Astrocyte of the spinal cord (primary cell): ENCODE measurements at regions not wholly inside any gene's neighbourhood (a gene's known extent, or its start where the extent isn't known, plus 50 kb on each side); places are given as distances from the start of the nearest gene placed in this dataset.
"Not testable (repeated sequence)": the region's sequence is repeated elsewhere in the genome, so short reads cannot be mapped to it uniquely, and the experiment has no call there.

Experiments
- DNase-seq: peaks from one replicate; pipeline ENCODE4 v3.0.0; 2011; ENCODE audit warnings: low read depth, low spot score
- H3K4me3 ChIP-seq: 2 replicates; pipeline ENCODE4 v1.5.1; 2011; ENCODE audit warnings: low read depth, mild to moderate bottlenecking, low read length, moderate library complexity
- in situ Hi-C: cut with HindIII; loops from 2 replicates; pipeline ENCODE4 v1.10.0; 2017; ENCODE audit warnings: low sequenced_read_pairs
- TF ChIP-seq, protein P1 (sequence below): IDR thresholded peaks from 2 replicates; pipeline ENCODE4 v1.5.1; 2012; ENCODE audit warnings: low read depth, mild to moderate bottlenecking, low read length, inconsistent platforms

DNA sequence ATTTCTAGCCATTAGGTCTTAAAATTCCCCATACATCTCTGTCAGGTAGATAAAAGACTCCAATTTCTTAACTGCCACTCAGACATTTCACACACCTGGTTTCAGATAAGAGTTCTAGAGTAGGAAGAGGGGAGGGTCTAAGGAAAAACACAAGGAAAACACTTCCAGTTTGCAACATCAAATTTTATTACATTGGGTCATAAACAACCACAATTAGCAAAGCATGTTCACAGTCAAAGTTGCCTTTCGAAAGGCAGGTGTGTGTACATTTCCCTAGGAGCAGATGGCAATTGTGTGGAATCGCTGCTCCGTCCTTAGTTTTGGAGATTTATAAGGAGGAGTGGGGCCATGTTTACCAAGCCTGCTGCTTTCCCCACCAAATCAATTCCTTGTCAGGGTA, 120.8 kb downstream of the DMRT2 start:
- in situ Hi-C loops: no loop called here
- H3K4me3 ChIP-seq: no peak overlapping the region
- DNase-seq: no peak
- TF ChIP-seq, protein P1, sequence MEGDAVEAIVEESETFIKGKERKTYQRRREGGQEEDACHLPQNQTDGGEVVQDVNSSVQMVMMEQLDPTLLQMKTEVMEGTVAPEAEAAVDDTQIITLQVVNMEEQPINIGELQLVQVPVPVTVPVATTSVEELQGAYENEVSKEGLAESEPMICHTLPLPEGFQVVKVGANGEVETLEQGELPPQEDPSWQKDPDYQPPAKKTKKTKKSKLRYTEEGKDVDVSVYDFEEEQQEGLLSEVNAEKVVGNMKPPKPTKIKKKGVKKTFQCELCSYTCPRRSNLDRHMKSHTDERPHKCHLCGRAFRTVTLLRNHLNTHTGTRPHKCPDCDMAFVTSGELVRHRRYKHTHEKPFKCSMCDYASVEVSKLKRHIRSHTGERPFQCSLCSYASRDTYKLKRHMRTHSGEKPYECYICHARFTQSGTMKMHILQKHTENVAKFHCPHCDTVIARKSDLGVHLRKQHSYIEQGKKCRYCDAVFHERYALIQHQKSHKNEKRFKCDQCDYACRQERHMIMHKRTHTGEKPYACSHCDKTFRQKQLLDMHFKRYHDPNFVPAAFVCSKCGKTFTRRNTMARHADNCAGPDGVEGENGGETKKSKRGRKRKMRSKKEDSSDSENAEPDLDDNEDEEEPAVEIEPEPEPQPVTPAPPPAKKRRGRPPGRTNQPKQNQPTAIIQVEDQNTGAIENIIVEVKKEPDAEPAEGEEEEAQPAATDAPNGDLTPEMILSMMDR: no peak

DNA sequence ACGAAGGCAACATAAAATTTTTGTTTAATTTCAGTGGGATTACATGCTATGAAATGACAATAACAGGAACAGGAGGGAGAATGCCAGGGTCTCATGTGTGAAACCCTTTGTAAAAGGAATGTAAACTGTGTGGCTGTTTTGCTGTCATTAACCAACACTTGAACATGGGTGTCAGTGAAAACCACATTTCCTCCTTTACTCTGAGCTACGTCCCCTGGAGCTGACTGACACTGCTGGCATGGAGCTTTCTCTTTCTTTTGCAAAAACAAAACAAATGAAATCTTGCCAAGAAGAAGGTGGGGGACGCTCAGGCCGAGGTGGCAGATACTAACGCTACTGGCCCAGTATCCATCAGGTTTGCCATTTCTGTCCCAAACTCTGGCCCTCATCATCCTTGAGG, 121.4 kb downstream of the DMRT2 start:
- TF ChIP-seq, protein P1: no peak
- H3K4me3 ChIP-seq: no peak overlapping the region
- in situ Hi-C loops: no loop called here
- no peak for DNase-seq

DNA sequence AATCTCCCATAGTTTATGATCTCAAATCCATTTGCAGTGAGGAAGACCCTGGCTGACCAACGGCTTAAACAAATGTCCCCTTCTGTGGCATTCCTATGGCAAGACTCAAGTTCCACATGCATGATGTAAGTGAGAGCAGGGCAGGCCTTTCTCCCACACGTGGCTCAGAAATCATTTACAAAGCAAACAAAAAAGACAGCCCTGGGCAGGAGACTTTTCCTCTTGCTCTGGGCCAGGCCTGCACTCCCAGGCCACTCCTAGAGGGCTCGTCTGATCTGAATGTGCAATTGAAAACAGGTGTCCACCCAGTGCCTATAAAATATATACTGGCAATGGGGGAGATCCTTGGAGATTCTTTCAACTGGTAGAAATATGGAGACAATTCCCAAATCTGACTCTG, 123.1 kb downstream of the DMRT2 start:
- peak; percentile 1 for DNase-seq
- in situ Hi-C loops: no loop called here
- TF ChIP-seq, protein P1: no peak
- H3K4me3 ChIP-seq: no peak overlapping the region

DNA sequence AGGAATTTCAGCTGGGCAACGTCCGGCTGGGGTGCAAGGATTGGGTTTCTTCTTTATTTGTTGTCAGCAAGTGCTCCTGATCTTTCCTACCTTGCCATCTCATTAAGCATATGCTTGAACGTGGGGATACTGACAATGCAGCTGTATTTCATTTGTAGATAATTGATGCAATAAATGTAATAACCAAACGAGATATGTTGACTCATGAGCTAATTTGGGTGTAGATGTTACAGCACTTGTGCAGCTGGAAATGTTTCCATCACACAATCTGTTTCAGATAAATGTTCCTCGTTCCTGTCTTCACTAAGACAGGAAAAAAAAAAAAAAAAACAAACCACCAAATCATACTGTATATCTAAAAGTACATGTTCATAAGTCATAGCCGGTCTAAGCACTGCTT, 123.8 kb downstream of the DMRT2 start:
- TF ChIP-seq, protein P1: no peak
- H3K4me3 ChIP-seq: no peak overlapping the region
- no peak for DNase-seq
- in situ Hi-C loops: no loop called here

DNA sequence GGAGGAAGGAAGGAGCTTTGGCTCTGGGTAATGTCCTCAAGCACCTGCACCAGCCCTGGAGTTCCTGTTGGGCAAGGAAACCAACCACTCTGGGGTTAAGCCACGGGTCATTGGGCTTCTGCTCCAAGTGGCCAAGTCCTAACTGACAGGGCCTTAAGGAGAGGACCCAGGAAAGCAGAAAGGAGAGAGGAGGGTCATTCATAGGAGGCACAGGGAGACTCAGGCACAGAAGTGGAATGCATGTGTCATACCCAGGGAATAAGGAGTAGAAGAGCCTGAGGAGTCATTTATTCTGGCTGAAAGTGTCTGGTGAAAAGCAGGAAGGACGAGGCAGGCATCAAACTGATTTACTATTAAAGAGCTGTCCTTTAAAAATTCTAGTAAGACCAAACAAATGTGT, 129.2 kb downstream of the DMRT2 start:
- TF ChIP-seq, protein P1: no peak
- in situ Hi-C loops: no loop called here
- DNase-seq: no peak
- no peak overlapping the region for H3K4me3 ChIP-seq

DNA sequence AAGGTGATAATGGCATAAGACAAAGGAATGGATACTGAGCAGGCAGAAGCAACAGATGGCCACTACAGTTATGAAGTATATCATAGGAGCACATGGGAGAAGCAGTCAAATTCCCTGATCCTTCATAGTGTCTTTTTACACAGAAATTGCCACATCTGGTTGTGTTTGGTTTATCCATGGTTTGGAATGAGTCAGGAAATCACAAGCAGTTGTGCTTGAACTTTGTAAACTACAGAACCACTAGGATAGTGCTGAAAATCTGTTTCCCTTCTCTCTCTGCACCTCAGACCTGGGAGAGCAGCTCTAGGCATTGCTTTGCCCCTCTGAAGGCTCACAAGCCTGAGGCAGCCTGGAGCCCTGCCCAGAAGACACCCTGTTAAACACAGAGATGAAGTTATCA, 134.0 kb downstream of the DMRT2 start:
- TF ChIP-seq, protein P1: no peak
- H3K4me3 ChIP-seq: no peak overlapping the region
- in situ Hi-C loops: no loop called here
- DNase-seq: no peak

DNA sequence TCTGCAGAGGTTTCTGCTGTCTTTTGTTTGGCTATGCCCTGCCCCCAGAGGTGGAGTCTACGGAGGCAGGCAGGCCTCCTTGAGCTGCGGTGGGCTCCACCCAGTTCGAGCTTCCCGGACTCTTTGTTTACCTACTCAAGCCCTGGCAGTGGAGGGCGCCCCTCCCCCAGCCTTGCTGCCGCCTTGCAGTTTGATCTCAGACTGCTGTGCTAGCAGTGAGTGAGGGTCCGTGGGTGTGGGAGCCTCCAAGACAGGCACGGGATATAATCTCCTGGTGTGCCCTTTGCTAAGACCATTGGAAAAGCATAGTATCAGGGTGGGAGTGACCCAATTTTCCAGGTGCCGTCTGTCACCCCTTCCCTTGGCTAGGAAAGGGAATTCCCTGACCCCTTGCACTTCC, 137.0 kb downstream of the DMRT2 start:
- in situ Hi-C loops, H3K4me3 ChIP-seq, DNase-seq: not testable (repeated sequence)

DNA sequence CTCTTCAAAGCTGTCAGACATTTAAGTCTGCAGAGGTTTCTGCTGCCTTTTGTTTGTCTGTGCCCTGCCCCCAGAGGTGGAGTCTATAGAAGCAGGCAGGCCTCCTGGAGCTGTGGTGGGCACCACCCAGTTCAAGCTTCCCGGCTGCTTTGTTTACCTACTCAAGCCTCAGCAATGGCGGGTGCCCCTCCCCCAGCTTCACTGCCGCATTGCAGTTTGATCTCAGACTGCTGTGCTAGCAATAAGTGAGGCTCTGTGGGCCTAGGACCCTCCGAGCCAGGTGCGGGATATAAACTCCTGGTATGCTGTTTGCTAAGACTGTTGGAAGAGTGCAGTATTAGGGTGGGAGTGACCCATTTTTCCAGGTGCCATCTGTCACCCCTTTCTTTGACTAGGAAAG, 145.5 kb downstream of the DMRT2 start:
- in situ Hi-C loops: not testable (repeated sequence)

More for the DNA sequence above, 145.5 kb downstream of the DMRT2 start:
- H3K4me3 ChIP-seq, DNase-seq: not testable (repeated sequence)
